RPMI7951 (cell line): ENCODE measurements at regions not wholly inside any gene's neighbourhood (a gene's known extent, or its start where the extent isn't known, plus 50 kb on each side); places are given as distances from the start of the nearest gene placed in this dataset.

Experiments used
- DNase-seq: peaks from one replicate; pipeline ENCODE4 v3.0.0-alpha.2; 2012; ENCODE audit warnings: low read depth

DNA sequence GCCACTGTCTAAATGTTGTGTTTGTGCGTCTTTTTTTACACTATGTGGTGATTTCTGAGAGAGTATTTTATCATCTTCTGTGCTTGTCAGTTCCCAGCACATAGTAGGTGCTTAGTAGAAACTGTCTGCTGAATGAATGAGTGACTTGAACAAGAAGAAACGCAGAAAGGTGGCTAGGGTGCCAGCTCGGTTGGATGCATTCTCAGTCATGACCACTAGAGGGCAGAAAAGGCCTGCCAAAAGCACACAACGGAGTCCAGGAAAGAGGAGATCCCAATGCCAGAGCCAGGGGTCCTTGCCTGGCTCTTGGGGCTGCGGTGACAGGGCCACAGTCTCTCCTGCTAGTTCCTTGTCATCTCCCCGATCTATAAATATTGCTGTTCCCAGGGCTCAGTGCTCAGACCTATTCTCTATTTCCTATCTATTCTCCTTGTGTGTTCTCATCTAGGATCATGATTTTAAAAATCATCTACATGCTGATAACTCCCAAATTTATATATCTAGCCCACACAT, 57.3 kb upstream of the CCL1 start:
- peak; percentile 45 for DNase-seq

DNA sequence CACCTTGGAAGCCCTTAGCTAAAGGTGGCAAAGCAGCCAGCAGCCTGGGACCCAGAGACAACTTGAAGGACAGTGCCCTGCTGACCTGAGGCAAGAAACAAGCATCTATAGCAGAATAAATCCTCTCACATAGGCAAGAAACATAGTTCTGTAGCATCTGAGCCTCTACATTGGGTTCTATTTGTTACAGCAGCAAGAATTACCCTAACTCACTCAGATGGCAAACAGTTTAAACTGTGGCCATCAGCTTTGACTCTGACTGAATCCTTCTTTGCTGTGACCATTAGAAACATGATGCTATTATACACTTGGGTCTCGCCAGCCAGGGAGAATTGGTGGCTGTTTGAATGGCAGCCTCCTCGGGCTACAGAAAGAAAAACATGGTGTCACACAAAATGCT, 53.1 kb upstream of the CCL1 start:
- no peak for DNase-seq

DNA sequence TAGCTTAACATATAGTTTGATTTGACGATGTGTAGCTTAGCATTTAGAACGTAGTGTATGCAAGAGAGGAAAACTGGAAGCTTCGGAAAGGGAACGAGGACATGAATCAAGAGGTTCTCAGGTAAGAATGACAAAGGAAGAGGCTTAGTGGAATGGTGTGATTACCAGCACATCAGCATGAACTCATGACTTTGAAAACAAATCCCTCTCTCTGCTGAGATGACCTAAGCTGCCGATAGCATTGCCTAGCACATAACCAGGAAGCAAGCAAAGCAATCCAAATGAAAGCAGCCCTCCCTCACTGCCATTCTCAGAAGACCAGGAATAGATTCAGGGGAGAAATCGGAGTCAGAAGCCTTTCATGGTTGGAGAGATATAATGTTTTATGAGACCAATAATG, 51.3 kb upstream of the CCL1 start:
- DNase-seq, result no peak

DNA sequence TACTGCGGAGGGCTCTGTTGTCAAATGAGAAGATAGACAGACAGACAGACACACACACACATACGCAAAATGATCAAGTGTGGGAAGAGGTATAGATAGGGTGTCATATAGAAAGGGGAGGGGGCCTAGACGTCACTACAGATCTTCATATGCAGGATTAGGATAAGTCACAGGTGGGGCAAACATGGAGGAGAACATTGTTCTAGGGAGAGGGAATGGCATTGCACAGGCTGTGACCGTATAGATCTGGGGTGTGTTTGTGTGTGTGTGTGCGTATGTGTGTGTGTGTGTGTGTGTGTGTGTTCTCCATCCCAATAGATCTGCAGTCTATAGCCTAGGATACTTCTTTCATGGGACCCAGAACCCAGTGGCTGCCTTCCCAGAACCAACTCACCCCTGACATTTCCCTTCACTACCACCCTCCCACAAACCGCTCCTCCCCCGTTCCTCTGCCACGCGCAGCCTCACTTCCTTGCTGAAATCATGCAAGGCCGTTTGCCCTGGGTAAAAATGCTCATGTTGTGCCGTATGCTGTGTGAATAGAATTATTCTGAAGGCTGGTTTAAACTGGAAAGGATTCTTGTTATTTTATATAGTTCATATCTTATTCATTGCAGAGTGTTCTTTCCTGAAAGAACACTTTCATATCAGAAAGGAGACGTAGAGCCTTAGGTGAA, 50.5 kb upstream of the CCL1 start:
- no peak for DNase-seq

DNA sequence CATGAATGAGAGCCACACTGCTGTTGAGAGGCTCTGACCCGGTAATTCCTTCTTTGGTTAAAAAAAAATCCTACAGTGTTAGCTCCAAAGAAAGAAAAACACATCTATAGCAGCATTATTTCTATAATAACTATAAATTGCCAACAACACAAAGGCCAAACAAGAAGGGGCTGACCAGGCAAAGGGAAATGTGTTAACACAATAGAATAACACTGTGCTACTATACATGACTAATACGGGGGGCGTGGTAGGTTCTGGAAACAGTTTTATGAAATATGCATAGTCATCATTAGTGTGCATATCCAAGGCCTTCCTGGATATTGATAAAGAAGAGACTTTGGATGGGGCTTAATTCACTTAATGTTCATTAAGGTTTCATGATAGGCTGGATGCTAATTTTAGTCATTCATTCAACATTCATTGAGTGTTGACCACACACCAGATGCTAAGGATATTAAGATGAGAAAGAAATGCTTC, 50.0 kb upstream of the CCL1 start:
- DNase-seq, result no peak
